Sciatic nerve (tissue), 2 donors: ENCODE measurements at regions not wholly inside any gene's neighbourhood (a gene's known extent, or its start where the extent isn't known, plus 50 kb on each side); places are given as distances from the start of the nearest gene placed in this dataset.

Experiments used
- ATAC-seq: fragments of 200-7000 bp; cut with Tn5 transposase; one replicate; pipeline ENCODE4 v1.9.1; 2020; ENCODE audit warnings: mild to moderate bottlenecking, moderate library complexity
- DNase-seq: peaks from one replicate; pipeline ENCODE4 v3.0.0-alpha.2; 2020; ENCODE audit warnings: low spot score
- intact Hi-C: fragments of 100-400 bp; cut with DNase I; formaldehyde crosslinking; loops from one replicate; pipeline ENCODE4 v1.14.2; 2022
- donor health status: DM: no; HTN: no; CAD: no.
- donor health status: DM: no; HTN: no; CAD: no.

DNA sequence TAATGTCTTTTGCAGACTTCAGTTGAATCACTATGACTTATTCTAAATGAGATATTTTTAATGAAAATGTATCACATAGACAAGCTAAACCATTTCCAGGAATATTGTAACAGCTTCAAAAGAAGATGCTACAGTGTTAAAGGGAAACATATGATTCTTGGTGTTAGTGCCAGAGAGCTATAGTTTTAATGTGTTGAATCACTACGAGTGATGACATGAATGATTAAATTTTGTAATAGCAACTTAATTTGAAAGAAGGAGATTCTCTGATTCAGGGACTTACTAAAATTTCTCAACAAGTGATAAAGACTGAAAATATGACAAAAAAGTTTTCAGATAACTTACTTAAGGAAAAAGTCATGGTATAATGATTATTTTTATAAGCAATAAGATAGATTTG, 267.3 kb upstream of the SLITRK3 start:
- DNase-seq: no peak
- intact Hi-C loops: no loop called here
- no peak for ATAC-seq

- intact Hi-C loops: no loop called here
- DNase-seq (no peak), ATAC-seq (no peak)
Measured at GRCh38 chr3:165462636-165463334, 266.6 kb upstream of the SLITRK3 start.

DNA sequence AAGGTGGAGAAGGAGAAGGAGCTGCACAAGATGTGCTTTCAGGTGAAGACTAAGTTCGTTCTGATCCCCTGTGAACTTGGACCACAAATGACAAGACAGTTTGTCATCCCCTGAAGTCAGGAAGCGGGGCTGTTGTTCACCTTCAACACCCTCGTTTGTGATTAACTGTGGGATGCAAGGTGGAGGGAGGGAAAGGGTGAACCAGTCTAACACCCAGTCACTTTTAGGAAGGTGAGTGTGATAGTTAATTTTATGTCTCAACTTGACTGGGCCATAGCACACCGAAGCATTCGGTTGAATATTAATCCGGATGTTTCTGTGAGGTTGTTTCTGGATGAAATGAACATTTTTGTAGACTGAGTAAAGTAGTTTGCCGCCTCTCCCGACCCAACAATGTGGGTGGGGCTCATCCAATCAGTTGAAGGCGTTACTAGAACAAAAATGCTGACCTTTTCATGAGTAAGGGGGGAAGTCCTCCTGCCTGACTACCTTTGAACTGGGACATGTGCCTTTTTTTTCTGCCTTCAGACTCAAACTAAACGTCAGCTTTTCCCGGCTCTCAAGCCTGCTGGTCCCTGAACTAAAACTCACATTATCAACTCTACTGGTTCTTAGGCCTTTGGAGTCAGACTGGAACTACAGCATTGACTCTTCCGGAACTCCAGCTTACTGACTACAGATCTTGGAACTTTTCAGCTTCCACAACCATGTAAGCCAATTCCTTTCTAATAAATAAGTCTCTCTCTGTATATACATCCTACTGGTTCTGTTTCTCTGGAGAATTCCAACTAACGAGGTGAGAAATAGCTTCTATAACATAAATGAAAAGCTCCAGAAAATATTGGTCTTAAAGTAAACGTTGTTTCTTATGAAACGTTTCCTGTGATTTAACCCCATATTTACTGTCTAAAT, 264.0 kb upstream of the SLITRK3 start:
- DNase-seq: no peak
- ATAC-seq: no peak
- intact Hi-C loops: no loop called here

DNA sequence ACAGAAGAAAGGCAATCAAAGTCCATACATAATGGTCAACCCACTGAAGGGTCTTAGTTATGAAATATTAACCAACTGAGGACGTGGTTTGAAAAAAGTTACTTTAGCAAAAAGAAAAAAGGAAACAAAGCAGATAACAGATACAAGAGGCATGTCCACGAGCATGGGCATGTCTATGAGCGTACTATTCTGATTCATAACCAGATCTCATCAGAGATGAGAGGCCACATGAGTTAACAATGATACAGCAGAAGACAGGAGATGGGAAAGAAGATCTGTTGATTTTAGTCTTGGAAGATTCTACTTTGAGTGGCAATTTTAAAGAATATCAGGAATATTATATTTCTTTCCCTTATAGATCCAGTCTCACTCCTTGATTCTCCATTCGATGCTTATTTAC, 262.9 kb upstream of the SLITRK3 start:
- intact Hi-C loops: no loop called here
- no peak for ATAC-seq

GRCh38 chr3:165457096-165457495, 260.9 kb upstream of the SLITRK3 start:
- no peak for DNase-seq
- no peak for ATAC-seq
- intact Hi-C loops: no loop called here

More for the DNA sequence above, 262.9 kb upstream of the SLITRK3 start:
- no peak for DNase-seq

- ATAC-seq (no peak), DNase-seq (no peak)
- intact Hi-C loops: no loop called here
Measured at GRCh38 chr3:165455793-165456192, 259.6 kb upstream of the SLITRK3 start.

DNA sequence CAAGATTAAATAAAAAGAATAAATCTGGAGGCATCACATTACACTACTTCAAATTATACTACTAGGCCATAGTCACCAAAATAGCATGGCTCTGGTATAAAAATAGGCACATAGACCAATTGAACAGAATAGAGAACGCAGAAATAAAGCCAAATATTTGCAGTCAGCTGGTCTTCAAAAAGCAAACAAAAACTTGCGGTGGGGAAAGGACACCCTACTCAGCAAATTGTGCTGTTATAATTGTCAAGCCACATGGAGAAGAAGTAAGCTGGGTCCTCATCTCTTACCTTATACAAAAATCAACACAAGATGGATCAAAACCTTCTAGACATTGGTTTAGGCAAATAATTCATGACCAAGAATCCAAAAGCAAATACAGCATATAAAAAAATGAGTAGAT, 259.2 kb upstream of the SLITRK3 start:
- DNase-seq (no peak), ATAC-seq (no peak)
- intact Hi-C loops: no loop called here

DNA sequence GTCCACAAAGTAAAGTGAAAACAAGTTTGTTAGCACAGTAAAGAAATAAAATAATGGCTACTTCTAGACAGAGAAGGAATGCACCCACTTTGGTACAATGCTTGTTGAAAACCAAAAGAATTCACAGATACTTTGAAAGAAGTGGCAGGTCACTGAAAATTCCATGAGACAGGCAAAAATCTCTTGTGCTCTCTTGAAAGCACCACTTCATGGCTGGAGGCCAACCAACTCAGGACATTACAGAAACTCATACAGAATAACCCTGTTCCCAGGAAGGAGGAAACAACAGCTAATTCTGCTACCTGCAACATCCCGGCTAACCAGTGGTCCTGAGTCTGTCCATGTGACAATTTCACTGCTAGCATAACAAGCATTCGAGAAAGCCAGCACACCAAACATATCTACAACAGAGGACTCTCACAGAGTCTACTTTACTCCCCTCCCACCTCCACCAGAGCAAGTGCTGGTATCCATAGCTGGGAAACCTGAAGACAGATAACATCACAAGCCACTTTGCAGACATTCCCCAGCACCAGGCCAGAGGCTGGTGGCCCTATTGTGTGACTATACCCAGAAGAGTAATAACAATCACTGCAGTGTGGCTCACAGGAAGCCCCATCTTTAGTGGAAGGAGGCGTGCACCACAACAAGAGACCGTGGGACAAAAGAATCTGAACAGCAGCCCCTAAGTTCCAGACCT, 255.3 kb upstream of the SLITRK3 start:
- DNase-seq: no peak
- no peak for ATAC-seq
- intact Hi-C loops: no loop called here

DNA sequence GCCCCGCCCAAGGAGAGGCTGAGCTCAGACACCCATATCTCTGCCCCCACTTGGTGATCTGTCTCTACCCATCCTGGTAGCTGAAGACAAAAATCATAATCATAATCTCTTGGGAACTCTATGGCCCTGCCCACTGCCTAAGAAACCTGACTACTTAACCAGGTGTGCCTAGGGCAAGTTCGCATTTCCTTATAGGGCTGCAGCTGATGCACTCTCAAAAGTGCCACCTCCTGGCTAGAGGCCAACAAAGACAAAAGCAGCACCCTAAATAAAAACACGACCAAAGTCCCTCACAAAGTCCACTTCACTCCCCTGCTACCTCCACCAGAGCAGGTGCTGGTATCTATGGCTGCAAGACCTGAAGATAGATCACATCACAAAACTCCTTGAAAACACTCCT, 250.4 kb upstream of the SLITRK3 start:
- intact Hi-C loops: no loop called here
- no peak for DNase-seq
- no peak for ATAC-seq

DNA sequence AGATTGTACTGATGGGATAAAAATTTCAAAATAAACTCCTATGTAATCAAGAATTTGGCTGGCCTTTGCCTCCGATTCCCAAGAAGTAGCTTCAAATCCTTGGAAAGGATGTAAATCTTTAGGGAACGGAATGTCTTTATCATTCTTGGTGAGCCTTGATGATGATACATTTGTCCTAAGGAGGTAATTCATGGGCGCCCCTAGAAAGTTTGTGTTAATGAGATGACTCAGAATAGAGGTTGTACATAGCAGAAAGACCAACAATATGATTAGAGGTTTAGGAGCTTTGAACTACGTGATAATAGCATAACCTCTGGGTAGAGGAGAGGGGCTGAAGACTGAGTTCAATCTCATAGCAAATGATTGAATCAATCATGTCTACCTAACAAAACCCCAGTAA, 248.6 kb upstream of the SLITRK3 start:
- DNase-seq (no peak), ATAC-seq (no peak)
- intact Hi-C loops: no loop called here

DNA sequence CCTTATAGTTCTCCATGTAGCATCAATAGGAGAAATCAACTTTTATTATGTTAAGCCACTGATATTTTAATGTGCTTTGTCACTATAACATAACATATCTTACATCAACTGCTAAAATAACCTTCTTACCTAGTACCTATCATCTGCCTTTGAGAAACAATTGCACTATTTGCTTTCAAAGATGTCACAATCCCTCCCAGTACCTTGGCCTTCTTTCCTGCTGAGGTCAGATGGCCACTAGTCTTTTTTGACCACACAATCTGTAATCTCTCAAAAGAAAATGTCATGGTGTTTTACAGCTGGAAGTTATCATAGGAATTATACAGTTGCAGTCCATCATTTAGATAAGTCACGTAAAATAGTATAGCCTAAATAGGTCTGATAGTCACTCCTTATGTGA, 247.5 kb upstream of the SLITRK3 start:
- ATAC-seq: no peak
- intact Hi-C loops: no loop called here
- DNase-seq: no peak

GRCh38 chr3:165442061-165442460, 245.9 kb upstream of the SLITRK3 start:
- ATAC-seq (no peak), DNase-seq (no peak)
- intact Hi-C loops: no loop called here

DNA sequence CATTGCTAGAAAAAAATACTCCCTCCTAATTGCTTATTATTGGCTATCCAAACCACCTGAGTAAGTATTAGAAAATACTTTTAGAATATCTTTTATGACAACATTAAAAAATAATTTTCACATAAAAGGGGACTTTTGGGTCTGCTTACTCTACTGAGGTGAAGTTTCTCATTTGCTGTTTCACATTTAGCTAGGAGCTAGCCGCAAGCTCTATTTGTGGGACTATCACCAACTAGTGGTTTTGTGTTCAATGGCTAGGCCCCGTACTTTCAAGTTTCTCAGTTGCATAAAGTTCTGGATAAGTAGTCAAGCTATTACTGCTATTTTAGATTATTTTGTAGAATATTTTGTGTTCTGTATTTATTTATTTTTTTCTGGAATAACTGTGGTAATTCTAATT, 244.2 kb upstream of the SLITRK3 start:
- intact Hi-C loops: no loop called here
- ATAC-seq (no peak), DNase-seq (no peak)

- no peak for ATAC-seq
- intact Hi-C loops: no loop called here
- no peak for DNase-seq
Measured at GRCh38 chr3:165439765-165440164, 243.6 kb upstream of the SLITRK3 start.

DNA sequence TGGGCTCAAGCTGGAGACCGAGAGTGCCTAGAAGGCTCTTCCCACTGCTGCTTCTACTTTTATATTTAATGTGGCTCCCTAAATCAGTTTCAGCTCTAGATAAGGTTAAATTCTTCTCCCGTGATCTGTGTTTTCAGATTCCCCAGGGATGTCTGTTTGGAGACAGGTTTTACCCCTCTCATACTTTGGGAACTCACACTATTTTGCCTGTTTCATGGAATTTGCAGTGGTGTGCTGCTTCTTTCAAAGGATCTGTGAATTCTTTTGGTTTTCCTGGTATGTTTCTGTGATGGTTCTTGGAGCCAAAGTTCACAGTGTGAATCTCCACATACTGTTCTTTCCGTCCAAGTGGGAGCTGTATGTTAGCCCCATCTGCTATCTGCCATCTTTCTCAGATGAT, 238.3 kb upstream of the SLITRK3 start:
- DNase-seq: no peak
- intact Hi-C loops: no loop called here

DNA sequence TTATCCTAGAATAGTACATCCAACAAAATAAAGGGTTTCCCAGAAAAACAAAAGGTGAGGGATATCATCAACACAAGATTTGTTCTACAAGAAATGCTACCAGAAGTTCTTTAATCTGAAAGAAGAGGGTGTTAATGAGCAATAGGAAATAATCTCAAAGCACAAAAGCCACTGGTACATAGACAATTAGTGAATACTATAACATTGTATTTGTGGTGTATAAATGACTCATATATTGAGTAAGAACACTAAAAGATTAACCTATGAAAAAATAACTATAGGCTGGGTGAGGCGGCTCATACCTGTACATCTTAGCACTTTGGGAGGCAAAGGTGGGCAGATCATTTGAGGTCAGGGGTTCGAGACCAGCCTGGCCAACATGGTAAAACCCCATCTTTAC, 210.2 kb upstream of the SLITRK3 start:
- intact Hi-C loops: no loop called here
- ATAC-seq: no peak
- DNase-seq: no peak

More for the DNA sequence above, 238.3 kb upstream of the SLITRK3 start:
- ATAC-seq: no peak

DNA sequence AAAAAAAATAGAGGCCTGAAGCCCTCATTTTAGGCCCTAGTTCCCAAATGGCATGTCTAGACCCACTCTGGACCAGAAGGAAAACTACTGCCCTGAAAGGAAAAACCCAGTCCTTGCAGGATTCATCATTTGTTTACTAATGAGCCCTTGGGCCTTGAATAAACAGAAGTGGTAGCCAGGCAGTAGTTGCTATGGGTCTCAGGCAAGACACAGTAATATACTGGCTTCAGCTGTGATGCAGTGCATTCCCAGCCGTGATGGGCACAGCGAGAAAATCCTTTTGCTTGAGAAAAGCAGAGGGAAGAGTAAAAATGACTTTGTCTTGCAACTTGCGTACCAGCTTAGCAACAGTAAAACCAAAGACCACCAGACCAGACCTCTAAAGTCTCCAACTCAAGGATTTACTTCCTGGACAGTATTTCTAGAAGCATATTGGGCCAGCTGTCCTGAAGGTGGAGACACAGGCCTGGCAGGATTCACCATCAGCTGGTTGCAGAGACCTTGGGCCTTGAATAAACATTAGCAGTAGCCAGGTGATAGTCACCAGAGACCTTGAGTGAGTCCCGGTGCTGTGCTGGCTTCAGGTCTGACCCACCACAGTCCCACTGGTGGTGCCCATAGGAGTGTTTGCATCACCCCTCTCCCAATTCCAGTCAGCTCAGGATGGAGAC, 208.3 kb upstream of the SLITRK3 start:
- intact Hi-C loops: no loop called here
- DNase-seq: no peak
- ATAC-seq: no peak

- intact Hi-C loops: no loop called here
- no peak for DNase-seq
- no peak for ATAC-seq
Measured at GRCh38 chr3:165403666-165404065, 207.5 kb upstream of the SLITRK3 start.

- intact Hi-C loops: no loop called here
- DNase-seq (no peak), ATAC-seq (no peak)
Measured at GRCh38 chr3:165395188-165395587, 199.0 kb upstream of the SLITRK3 start.
